ENCODE measurements at regions not wholly inside any gene's neighbourhood (a gene's known extent, or its start where the extent isn't known, plus 50 kb on each side); places are given as distances from the start of the nearest gene placed in this dataset.

GRCh38 chr3:27646896-27647295, 75.2 kb downstream of the EOMES start:
- TF ChIP-seq CTCF (IDR thresholded peaks at IDR 0.05) (no peak), SIN3A (IDR thresholded peaks at IDR 0.05; ENCODE audit: borderline replicate concordance, insufficient read depth, low read depth, low read length) (no peak), TCF7L2 (IDR thresholded peaks at IDR 0.05; ENCODE audit: low read depth, low read length) (no peak), POLR2AphosphoS5 (IDR thresholded peaks at IDR 0.05; ENCODE audit: low read depth, low read length) (no peak)
- TF ChIP-seq, protein P1, sequence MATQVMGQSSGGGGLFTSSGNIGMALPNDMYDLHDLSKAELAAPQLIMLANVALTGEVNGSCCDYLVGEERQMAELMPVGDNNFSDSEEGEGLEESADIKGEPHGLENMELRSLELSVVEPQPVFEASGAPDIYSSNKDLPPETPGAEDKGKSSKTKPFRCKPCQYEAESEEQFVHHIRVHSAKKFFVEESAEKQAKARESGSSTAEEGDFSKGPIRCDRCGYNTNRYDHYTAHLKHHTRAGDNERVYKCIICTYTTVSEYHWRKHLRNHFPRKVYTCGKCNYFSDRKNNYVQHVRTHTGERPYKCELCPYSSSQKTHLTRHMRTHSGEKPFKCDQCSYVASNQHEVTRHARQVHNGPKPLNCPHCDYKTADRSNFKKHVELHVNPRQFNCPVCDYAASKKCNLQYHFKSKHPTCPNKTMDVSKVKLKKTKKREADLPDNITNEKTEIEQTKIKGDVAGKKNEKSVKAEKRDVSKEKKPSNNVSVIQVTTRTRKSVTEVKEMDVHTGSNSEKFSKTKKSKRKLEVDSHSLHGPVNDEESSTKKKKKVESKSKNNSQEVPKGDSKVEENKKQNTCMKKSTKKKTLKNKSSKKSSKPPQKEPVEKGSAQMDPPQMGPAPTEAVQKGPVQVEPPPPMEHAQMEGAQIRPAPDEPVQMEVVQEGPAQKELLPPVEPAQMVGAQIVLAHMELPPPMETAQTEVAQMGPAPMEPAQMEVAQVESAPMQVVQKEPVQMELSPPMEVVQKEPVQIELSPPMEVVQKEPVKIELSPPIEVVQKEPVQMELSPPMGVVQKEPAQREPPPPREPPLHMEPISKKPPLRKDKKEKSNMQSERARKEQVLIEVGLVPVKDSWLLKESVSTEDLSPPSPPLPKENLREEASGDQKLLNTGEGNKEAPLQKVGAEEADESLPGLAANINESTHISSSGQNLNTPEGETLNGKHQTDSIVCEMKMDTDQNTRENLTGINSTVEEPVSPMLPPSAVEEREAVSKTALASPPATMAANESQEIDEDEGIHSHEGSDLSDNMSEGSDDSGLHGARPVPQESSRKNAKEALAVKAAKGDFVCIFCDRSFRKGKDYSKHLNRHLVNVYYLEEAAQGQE (IDR thresholded peaks at IDR 0.05; ENCODE audit: insufficient read depth in 1 of 2, low read depth in 2 of 2, low read length in 1 of 2), result no peak

Data from Panc1 (cell line).